Subcutaneous abdominal adipose tissue (tissue), 5 donors: ENCODE measurements at regions not wholly inside any gene's neighbourhood (a gene's known extent, or its start where the extent isn't known, plus 50 kb on each side); places are given as distances from the start of the nearest gene placed in this dataset.

Experiments used
- H3K27ac ChIP-seq: one replicate; pipeline ENCODE4 v1.7.0; 2013; ENCODE audit warnings: low read depth, mild to moderate bottlenecking, inconsistent platforms, low read length, moderate library complexity
- H3K27me3 ChIP-seq, 5 donors: one replicate each; pipeline ENCODE4 v1.7.0; 2013; ENCODE audit warnings: low read length in 5 of 5, inconsistent platforms in 1 of 5; ENCODE audit not compliant: control insufficient read depth in 5 of 5, insufficient read depth in 4 of 5
- H3K36me3 ChIP-seq, 5 donors: one replicate each; pipeline ENCODE4 v1.7.0; 2013; ENCODE audit warnings: low read length in 5 of 5; ENCODE audit not compliant: control insufficient read depth in 5 of 5, insufficient read depth in 5 of 5
- H3K4me1 ChIP-seq, 5 donors: one replicate each; pipeline ENCODE4 v1.7.0; 2013; ENCODE audit warnings: low read length in 5 of 5, mild to moderate bottlenecking in 3 of 5, moderate library complexity in 1 of 5; ENCODE audit not compliant: control insufficient read depth in 5 of 5, insufficient read depth in 5 of 5
- H3K4me3 ChIP-seq, 5 donors: one replicate each; pipeline ENCODE4 v1.7.0; 2013; ENCODE audit warnings: low read length in 5 of 5, low read depth in 1 of 5
- H3K9ac ChIP-seq, 5 donors: one replicate each; pipeline ENCODE4 v1.7.0; 2013; ENCODE audit warnings: low read length in 5 of 5, mild to moderate bottlenecking in 4 of 5, moderate library complexity in 3 of 5
- H3K9me3 ChIP-seq, 5 donors: one replicate each; pipeline ENCODE4 v1.7.0; 2013; ENCODE audit warnings: low read length in 5 of 5; ENCODE audit not compliant: control insufficient read depth in 5 of 5
- donor health status: healthy.
- donor health status: healthy.
- donor health status: healthy.
- donor health status: healthy.
- donor health status: healthy.

- Histone ChIP-seq H3K9me3 (peaks cover 0 to 3% (median 0%) of the 10 kb centered on the region in 5 donors), H3K27ac (no peak overlapping the region), H3K36me3 (no peaks in the 10 kb centered on the region), H3K4me3 (no peak overlapping the region), H3K27me3 (no peaks in the 10 kb centered on the region), H3K4me1 (no peaks in the 10 kb centered on the region), H3K9ac (no peak overlapping the region)
Measured at GRCh38 chr5:13640270-13640669, 304.2 kb downstream of the DNAH5 start.

- Histone ChIP-seq H3K4me3 (no peak overlapping the region), H3K9me3 (peaks cover 0 to 3% (median 0%) of the 10 kb centered on the region in 5 donors), H3K27me3 (no peaks in the 10 kb centered on the region), H3K27ac (no peak overlapping the region), H3K4me1 (no peaks in the 10 kb centered on the region), H3K9ac (no peak overlapping the region), H3K36me3 (no peaks in the 10 kb centered on the region)
Measured at GRCh38 chr5:13632676-13633075, 311.8 kb downstream of the DNAH5 start.

- Histone ChIP-seq H3K27me3 (no peaks in the 10 kb centered on the region), H3K9ac (no peak overlapping the region), H3K4me3 (no peak overlapping the region), H3K27ac (no peak overlapping the region), H3K4me1 (no peaks in the 10 kb centered on the region), H3K9me3 (peaks cover 0 to 8% (median 0%) of the 10 kb centered on the region in 5 donors), H3K36me3 (no peaks in the 10 kb centered on the region)
Measured at GRCh38 chr5:13629218-13629617, 315.3 kb downstream of the DNAH5 start.

GRCh38 chr5:13627673-13628454 is 316.6 kb downstream of the DNAH5 start:
- Histone ChIP-seq H3K9ac (no peak overlapping the region), H3K9me3 (peaks cover 0 to 8% (median 0%) of the 10 kb centered on the region in 5 donors), H3K36me3 (no peaks in the 10 kb centered on the region), H3K4me1 (no peaks in the 10 kb centered on the region), H3K27ac (no peak overlapping the region), H3K4me3 (no peak overlapping the region), H3K27me3 (no peaks in the 10 kb centered on the region)

- Histone ChIP-seq H3K9ac (no peak overlapping the region), H3K4me3 (no peak overlapping the region), H3K36me3 (no peaks in the 10 kb centered on the region), H3K4me1 (no peaks in the 10 kb centered on the region), H3K27ac (no peak overlapping the region), H3K27me3 (no peaks in the 10 kb centered on the region), H3K9me3 (peaks cover 0 to 8% (median 0%) of the 10 kb centered on the region in 5 donors)
Measured at GRCh38 chr5:13625616-13626198, 318.8 kb downstream of the DNAH5 start.

GRCh38 chr5:13624283-13625074 is 320.0 kb downstream of the DNAH5 start:
- Histone ChIP-seq H3K9ac (no peak overlapping the region), H3K9me3 (peaks cover 0 to 6% (median 0%) of the 10 kb centered on the region in 5 donors), H3K4me3 (no peak overlapping the region), H3K36me3 (no peaks in the 10 kb centered on the region), H3K27ac (no peak overlapping the region), H3K4me1 (no peaks in the 10 kb centered on the region), H3K27me3 (no peaks in the 10 kb centered on the region)

GRCh38 chr5:13613621-13614020 is 330.9 kb downstream of the DNAH5 start:
- no peak overlapping the region for H3K27ac ChIP-seq
- no peak overlapping the region for H3K4me3 ChIP-seq
- no peak overlapping the region for H3K9ac ChIP-seq
- peaks cover 0 to 9% (median 4%) of the 10 kb centered on the region in 5 donors for H3K9me3 ChIP-seq
- H3K27me3 ChIP-seq = no peaks in the 10 kb centered on the region
- no peaks in the 10 kb centered on the region for H3K36me3 ChIP-seq
- H3K4me1 ChIP-seq = no peaks in the 10 kb centered on the region

- Histone ChIP-seq H3K9ac (no peak overlapping the region), H3K4me3 (no peak overlapping the region), H3K36me3 (no peaks in the 10 kb centered on the region), H3K9me3 (peaks cover 0 to 9% (median 4%) of the 10 kb centered on the region in 5 donors), H3K4me1 (no peaks in the 10 kb centered on the region), H3K27ac (no peak overlapping the region), H3K27me3 (no peaks in the 10 kb centered on the region)
Measured at GRCh38 chr5:13611604-13612003, 332.9 kb downstream of the DNAH5 start.

- Histone ChIP-seq H3K36me3 (no peaks in the 10 kb centered on the region), H3K4me1 (no peaks in the 10 kb centered on the region), H3K9ac (no peak overlapping the region), H3K27me3 (no peaks in the 10 kb centered on the region), H3K27ac (no peak overlapping the region), H3K4me3 (no peak overlapping the region), H3K9me3 (peaks cover 0 to 5% (median 2%) of the 10 kb centered on the region in 5 donors)
Measured at GRCh38 chr5:13609504-13609903, 335.0 kb downstream of the DNAH5 start.

GRCh38 chr5:13606051-13606450 is 338.4 kb downstream of the DNAH5 start:
- Histone ChIP-seq H3K9ac (no peak overlapping the region), H3K4me3 (no peak overlapping the region), H3K4me1 (no peaks in the 10 kb centered on the region), H3K27ac (no peak overlapping the region), H3K9me3 (no peaks in the 10 kb centered on the region), H3K27me3 (no peaks in the 10 kb centered on the region), H3K36me3 (no peaks in the 10 kb centered on the region)
